HL-60 (cell line): ENCODE measurements at regions not wholly inside any gene's neighbourhood (a gene's known extent, or its start where the extent isn't known, plus 50 kb on each side); places are given as distances from the start of the nearest gene placed in this dataset.

Experiments used
- DNase-seq, 2 experiments: peaks; one replicate each; pipeline ENCODE4 v3.0.0-alpha.2; 2010 to 2020; ENCODE audit warnings: low read depth in 1 of 2, low spot score in 1 of 2
- H3K27ac ChIP-seq: fragments of 250-450 bp; sonication (Bioruptor Pico); replicated peaks from 2 replicates; pipeline ENCODE4 v1.5.1; 2020; ENCODE audit warnings: mild to moderate bottlenecking, moderate library complexity
- H3K27me3 ChIP-seq: fragments of 250-450 bp; sonication (Bioruptor Pico); 2 replicates; pipeline ENCODE4 v1.5.1; 2021; ENCODE audit warnings: mild to moderate bottlenecking, moderate library complexity; ENCODE audit not compliant: insufficient read depth, poor library complexity, severe bottlenecking
- H3K4me3 ChIP-seq: replicated peaks from 2 replicates; pipeline ENCODE4 v1.5.1; 2011; ENCODE audit warnings: mild to moderate bottlenecking, control low read depth, low read length; ENCODE audit not compliant: insufficient read depth
- CTCF ChIP-seq: IDR thresholded peaks from one replicate; pipeline ENCODE4 v1.5.1; 2011; ENCODE audit warnings: low read length, control low read depth, inconsistent platforms; ENCODE audit not compliant: insufficient read depth
- GABPA ChIP-seq: IDR thresholded peaks from 2 replicates; pipeline ENCODE4 v1.6.1; 2012; ENCODE audit warnings: low read depth
- POLR2AphosphoS5 ChIP-seq: IDR thresholded peaks from 2 replicates; pipeline ENCODE4 v1.6.1; 2012; ENCODE audit warnings: low read depth
- REST ChIP-seq: IDR thresholded peaks from 2 replicates; pipeline ENCODE4 v1.6.1; 2012; ENCODE audit warnings: low read depth; ENCODE audit not compliant: insufficient replicate concordance
- SPI1 ChIP-seq: IDR thresholded peaks from 2 replicates; pipeline ENCODE4 v1.6.1; 2012; ENCODE audit warnings: low read depth, mild to moderate bottlenecking, borderline replicate concordance

GRCh38 chr9:73523391-73523790 is 371.7 kb downstream of the ANXA1 start:
- TF ChIP-seq REST (no peak), POLR2AphosphoS5 (no peak), CTCF (no peak), SPI1 (no peak), GABPA (no peak)
- DNase-seq: no peak
- no peaks in the 10 kb centered on the region for H3K27me3 ChIP-seq
- H3K4me3 ChIP-seq: no peak overlapping the region
- no peak overlapping the region for H3K27ac ChIP-seq

- Histone ChIP-seq H3K27me3 (no peaks in the 10 kb centered on the region), H3K27ac (no peak overlapping the region), H3K4me3 (no peak overlapping the region)
- no peak for DNase-seq
- TF ChIP-seq GABPA (no peak), REST (no peak), CTCF (no peak), POLR2AphosphoS5 (no peak), SPI1 (no peak)
These were observed 373.7 kb downstream of the ANXA1 start for GRCh38 chr9:73525350-73525749.

GRCh38 chr9:73527521-73527920 is 375.9 kb downstream of the ANXA1 start:
- Histone ChIP-seq H3K27ac (no peak overlapping the region), H3K4me3 (no peak overlapping the region), H3K27me3 (no peaks in the 10 kb centered on the region)
- TF ChIP-seq REST: no peak
- TF ChIP-seq CTCF: no peak
- no peak for TF ChIP-seq SPI1
- TF ChIP-seq GABPA: no peak
- TF ChIP-seq POLR2AphosphoS5: no peak
- DNase-seq: no peak
